ENCODE measurements at regions not wholly inside any gene's neighbourhood (a gene's known extent, or its start where the extent isn't known, plus 50 kb on each side); places are given as distances from the start of the nearest gene placed in this dataset.

DNA sequence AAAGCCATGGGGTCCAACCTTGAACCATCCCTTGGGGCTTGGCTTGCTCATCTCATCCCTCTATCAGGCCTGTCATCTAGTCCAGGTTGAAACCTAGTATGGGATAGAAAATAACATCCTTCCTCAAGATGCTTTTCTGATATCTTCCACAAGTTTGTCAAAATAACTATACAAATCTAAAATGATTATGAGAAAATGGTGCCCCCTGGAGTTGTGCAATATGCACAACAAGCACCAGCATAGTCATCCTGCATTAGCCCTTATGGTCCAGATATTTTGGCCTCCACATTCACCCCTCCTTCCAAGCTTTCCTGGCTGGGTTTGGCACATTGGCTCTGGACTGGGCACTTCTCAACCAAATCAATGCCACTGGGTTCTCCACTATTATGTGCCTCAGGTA, 101.2 kb downstream of the TBX19 start:
- DNase-seq: no peak

DNA sequence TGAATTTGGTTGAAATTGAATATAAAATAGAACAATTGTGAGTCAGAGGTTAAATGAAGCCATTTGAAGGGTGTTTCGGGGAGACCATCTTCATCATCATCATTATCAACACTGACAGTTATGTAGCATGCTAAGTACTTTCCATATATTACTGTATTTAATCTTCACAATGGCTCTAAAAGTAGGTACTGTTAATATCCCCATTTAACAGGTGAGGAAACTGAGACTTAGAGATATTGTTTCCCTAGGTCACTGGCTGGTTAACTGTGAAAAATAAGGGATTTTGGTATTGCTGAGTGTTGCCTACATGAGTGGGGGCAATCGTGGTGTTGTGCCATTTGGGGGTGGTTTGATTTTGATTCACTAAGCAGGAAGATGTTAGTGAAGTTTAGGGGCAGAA, 100.3 kb downstream of the TBX19 start:
- no peak for DNase-seq

DNA sequence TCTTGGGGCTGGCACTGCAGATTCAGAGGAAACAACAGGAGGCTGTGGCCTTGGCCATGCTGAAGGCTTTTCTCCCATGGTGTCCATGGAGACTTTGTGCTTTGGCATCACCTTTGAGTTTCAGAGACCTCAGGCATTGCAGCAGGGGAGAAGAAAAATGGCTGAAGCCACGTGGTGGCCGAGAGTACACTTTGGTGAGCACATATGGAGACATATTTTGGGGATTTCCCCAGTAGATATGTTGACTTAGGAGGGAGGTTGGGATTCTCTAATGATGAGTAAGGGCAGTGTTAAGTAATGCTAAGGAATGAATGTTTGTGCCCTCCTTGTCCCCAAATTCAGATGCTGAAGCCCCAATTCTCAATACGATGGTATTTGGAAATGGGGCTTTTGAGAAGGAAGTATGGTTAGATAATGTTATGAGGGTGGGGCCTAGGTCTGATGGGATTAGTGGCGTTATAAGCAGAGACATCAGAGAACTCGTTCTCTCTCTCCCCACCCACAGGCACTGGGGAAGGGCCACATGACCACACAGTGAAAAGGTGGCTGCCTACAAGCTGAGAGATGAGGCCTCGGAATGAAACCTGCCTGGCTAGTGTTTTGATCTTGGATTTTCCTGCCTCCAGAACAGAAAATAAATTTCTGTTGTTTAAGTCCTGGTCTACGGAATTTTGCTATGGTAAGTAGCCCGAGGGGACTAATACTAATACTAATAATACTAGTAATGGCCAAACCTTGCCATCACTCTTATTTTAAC, 98.6 kb downstream of the TBX19 start:
- DNase-seq: no peak

DNA sequence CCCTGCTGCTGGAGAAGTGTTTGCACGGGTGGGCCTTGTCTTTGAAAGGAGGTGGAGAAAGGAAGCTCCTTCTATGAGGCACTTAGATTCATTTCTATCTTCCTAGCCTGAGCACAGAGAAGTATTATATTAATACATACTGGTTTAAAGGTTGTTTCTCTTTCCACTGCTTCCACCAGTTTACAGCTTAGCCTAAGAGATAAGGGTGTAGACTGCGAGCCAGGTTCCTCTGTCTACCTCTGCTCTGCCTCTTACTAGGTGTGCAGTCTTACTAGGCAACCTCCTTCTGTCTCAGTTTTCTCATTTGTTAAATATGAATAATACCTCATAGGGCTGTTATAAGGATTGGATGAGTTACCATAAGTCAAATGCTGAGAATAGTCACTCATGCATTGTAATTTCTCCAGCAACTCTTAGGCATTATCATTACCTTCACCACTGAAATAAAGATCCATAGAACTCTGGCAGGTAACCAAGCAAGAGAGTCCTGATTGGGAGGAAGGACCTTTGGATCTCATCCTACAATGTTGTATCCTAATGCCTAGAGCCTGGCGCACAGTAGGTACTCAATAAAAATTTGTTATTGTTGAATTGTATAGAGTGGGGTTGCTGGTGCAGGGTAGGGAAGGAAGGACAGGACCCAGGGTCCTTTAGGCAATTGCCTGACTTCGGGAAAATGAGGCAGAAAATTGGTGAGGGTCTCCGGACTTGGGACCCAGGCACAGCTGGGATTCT, 95.1 kb downstream of the TBX19 start:
- DNase-seq: no peak

DNA sequence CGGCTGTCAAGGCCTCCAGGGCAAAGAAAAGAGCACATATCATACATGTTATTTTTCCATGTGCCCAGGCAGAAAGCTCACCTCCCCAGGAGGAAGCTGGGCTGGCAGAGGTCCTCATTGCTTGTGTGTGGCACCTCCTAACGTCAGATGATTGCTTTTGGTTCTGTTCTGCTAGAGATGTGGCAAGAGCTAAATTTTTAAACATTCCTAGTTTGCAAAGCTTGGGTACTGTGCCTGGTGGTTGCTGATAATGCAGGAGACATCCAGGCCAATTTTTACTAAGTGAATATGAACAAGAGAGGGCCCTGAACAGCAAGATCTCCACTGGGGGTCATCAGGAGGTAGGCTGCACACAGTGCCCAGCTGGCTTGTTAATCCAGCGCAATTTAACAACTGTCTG, 93.9 kb downstream of the TBX19 start:
- no peak for DNase-seq

DNA sequence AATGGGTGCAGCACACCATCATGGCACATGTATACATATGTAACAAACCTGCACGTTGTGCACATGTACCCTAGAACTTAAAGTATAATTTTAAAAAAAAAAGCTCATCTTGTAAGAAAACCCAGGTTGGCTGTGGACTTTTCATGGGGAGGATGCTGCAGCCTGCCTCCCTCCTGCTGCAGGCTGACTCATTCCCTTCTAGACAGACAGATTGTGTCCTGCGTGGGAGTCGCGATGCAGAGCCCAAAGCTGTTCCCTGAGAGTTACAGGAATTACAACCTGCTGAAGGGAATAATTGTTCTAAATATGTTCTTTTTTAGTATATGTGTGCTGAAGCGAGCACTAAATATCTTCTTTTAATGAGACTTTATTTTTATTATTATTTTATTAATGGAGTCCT, 93.2 kb downstream of the TBX19 start:
- no peak for DNase-seq

DNA sequence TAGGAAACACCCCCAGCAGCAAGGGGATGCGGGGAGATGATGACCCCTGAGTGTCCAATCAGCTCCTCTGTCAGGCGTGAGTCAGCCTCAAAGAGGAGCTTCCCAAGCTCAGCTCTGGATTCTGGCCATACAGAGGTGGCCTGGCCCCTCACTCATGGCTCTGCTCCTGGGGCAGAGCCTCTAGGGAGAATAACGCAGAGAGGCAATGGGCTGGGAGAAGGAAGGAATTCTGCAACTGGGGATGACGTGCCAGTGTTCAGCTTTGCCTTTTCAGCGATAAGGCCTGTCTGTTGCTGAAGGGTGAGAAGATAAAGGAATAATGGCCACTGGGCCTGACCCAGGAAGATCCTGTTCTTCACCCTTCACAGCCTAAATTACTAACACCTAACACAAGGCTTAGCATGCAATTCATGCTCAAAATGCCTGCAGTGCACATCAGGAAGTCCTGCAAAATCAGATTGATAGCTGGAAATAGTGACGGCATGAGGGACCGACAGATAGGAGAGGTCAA, 92.2 kb downstream of the TBX19 start:
- no peak for DNase-seq

DNA sequence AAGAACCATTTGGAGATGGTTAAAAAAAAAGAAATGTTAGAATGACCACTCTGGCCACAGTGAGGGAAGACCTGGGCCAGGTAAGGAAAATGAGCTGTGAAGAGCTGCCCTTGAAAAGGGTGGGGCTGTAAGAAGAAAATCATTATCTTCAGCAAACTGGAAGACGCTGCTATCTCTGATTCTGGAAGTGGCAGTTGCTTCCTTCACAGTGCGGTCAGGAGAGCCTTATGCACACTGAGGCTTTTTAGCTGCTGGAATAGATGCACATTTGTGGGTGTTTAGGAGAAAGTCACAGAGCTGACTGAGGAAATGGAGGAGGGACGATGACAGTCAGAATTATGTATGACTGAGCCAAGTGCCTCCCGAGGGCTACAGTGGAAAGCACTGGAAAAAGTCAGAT, 91.6 kb downstream of the TBX19 start:
- DNase-seq: no peak

DNA sequence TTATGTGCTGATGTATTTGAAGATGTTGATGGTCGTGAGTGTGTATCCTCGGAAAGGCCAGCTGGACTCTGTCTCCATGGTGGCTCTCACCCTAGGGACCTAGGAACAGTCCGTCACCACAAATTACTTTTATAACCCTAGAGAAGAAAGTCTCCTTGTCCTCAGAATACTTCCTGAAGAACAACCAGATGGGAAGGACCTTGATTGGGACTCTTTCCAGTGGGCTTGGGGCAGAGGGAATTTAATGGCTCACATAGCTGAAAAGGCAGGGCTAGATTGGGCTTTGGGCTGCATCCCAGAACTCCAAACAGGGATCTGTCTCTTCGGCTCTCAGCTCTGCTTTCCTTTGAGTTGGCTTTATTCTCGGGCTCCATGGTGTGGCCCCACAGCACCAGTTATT, 90.8 kb downstream of the TBX19 start:
- no peak for DNase-seq

DNA sequence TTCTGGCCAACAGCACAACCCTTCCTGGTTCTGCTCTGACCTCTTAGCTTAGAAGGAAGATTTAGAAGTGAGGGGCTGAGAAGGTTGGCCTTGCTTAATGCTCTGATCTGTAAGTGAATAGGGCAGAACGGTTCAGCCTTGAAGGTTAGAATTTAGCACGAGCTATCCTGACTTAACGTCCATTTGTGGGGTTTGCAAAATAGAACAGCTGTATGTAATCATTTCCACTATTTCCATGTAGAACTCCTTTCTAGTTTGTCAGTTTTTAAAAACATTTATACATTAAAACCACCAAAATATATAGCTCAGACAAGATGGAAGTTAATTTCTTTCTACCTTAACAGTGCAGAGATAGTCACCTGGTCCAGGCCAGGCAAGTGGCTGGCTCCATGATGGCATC, 89.9 kb downstream of the TBX19 start:
- no peak for DNase-seq

DNA sequence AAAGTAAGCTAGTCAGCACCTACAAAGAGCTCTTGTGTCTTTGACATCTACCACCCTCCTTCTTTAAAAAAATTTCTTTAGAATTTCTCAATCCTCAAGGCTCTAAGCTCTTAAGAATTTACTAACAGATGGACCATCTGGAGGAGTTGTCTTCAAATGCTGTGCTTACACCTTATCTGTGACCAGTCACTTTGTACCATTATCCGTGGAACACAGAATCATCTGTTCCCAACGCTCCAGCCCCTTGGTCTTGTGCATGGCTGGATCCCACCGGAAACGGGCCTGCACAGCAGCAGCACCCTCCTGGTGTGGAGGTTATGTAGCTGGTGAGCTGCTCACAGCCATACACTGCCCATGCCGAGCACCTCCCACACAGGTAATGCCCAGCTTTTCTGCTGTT, 89.0 kb downstream of the TBX19 start:
- no peak for DNase-seq

DNA sequence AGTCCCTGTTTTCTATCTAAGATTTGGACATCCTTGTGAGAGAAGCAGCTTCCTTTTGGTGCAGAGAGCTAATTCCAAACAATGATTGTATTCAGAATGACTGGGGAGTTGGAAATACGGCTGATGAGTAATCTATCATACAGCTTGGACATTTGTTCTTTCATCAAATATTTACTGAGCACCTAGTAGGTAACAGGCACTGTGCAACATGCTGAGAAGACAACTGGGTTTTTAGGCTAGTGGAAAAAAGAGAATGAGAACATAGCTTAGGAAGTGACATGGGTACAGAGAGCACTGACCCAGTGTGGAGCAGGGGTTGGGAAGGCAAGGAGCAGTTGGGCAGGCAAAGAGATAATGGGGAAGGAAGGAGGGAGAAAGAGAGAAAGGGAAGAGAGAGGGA, 87.5 kb downstream of the TBX19 start:
- DNase-seq: no peak

DNA sequence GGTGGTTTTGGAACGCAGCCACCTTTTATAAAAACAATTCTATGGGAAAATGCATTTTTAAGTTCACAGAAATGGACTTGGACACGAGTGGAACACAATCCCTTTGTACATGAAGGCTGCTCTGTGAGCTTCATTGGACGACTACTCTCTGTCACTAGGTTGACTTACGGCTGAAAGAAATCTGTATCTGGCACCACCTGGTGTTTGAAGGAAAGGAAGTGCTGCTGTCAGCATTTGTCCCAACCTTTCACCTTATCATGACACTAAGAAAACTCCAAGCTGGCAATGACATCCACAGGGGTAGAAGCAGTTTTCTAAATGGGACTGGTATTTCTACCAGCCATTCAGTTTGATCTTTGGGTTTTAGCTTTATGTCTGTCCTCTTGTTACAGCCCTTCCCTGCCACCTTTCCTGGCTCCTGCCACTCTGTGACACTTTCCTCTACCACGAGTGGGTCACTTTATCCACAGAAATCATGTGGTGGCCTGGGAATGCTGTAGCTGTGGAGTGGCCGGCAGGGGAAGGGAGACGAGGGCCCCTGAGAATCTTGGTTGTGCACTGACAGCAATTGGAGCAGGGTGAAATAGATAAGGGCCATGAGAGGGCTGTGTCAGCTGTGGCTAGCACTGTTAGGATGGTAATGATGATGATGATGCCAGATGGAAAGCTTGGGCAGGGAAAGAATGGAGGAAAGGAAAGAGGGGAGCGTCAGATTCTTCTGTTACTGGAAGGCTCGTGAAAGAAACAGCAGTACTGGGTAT, 85.2 kb downstream of the TBX19 start:
- DNase-seq: no peak
